ENCODE measurements at regions not wholly inside any gene's neighbourhood (a gene's known extent, or its start where the extent isn't known, plus 50 kb on each side); places are given as distances from the start of the nearest gene placed in this dataset.

GRCh38 chr15:94929282-94929681, 697.9 kb downstream of the MCTP2 start:
- Histone ChIP-seq H2BK12ac (ENCODE audit: low read depth, low read length) (no peak overlapping the region), H2BK5ac (ENCODE audit: low read depth, low read length) (no peak overlapping the region), H2AK5ac (ENCODE audit: low read depth, low read length) (no peak overlapping the region), H4K8ac (ENCODE audit: extremely low read depth, insufficient read depth, low read length) (no peak overlapping the region), H3K27me3 (replicated peaks in 1 of 4; ENCODE audit: control insufficient read depth in 3 of 4, extremely low read depth in 1 of 4, insufficient read depth in 3 of 4, low read length in 3 of 4) (no peaks in the 10 kb centered on the region), H3K9ac (replicated peaks in 1 of 4; ENCODE audit: extremely low read depth in 1 of 4, low read depth in 3 of 4, low read length in 3 of 4) (no peak overlapping the region), H3K14ac (ENCODE audit: insufficient read length) (no peak overlapping the region), H3K18ac (ENCODE audit: extremely low read depth, low read length) (no peak overlapping the region), H3K56ac (replicated peaks; ENCODE audit: insufficient read length, low read depth, low read length) (no peak overlapping the region), H3K4me3 (ENCODE audit: extremely low read depth in 1 of 4, insufficient read depth in 2 of 4, low read depth in 3 of 4, low read length in 4 of 4) (no peak overlapping the region), H2AFZ (ENCODE audit: low read length) (0 out of 2 replicates have a peak overlapping the region, but pooled peaks have one; percentile 10), H4K5ac (ENCODE audit: insufficient read length, low read depth, low read length) (no peak overlapping the region), H2BK20ac (ENCODE audit: low read length) (no peak overlapping the region), H2BK15ac (ENCODE audit: low read length) (no peak overlapping the region), H3K4ac (replicated peaks; ENCODE audit: insufficient read length, low read depth, low read length) (no peak overlapping the region), H3K4me2 (ENCODE audit: insufficient read depth in 1 of 2, low read depth in 2 of 2, low read length in 2 of 2) (no peak overlapping the region), H3K9me3 (ENCODE audit: insufficient read depth in 2 of 2, low read depth in 1 of 2, low read length in 1 of 2) (peaks cover 1 to 2% of the 10 kb centered on the region in 2 experiments; a peak in 1 of 4 replicates), H4K20me1 (replicated peaks in 1 of 2; ENCODE audit: control insufficient read depth in 1 of 2, insufficient read depth in 2 of 2, low read length in 2 of 2) (no peaks in the 10 kb centered on the region), H3K4me1 (replicated peaks in 1 of 4; ENCODE audit: control insufficient read depth in 3 of 4, insufficient read depth in 4 of 4, low read length in 3 of 4) (no peaks in the 10 kb centered on the region), H3K23ac (ENCODE audit: insufficient read length) (no peak overlapping the region), H4K91ac (replicated peaks; ENCODE audit: insufficient read length, low read length) (no peak overlapping the region), H3K36me3 (ENCODE audit: control insufficient read depth in 2 of 4, insufficient read depth in 4 of 4, low read length in 3 of 4) (no peaks in the 10 kb centered on the region), H3K23me2 (ENCODE audit: low read depth, low read length) (no peaks in the 10 kb centered on the region), H3K27ac (ENCODE audit: low read depth, low read length) (no peak overlapping the region), H3K79me1 (ENCODE audit: low read depth, low read length) (no peaks in the 10 kb centered on the region), H2BK120ac (replicated peaks; ENCODE audit: low read depth, low read length) (no peak overlapping the region), H3K79me2 (ENCODE audit: control insufficient read depth in 1 of 2, insufficient read depth in 2 of 2, low read length in 2 of 2) (no peaks in the 10 kb centered on the region)
- no peak for FAIRE-seq
- DNase-seq (ENCODE audit: low read depth in 1 of 2, low spot score in 2 of 2) = no peak
- TF ChIP-seq ZNF274 (IDR thresholded peaks at IDR 0.05; ENCODE audit: borderline replicate concordance, extremely low read depth, low read length) (no peak), GTF2F1 (IDR thresholded peaks at IDR 0.05; ENCODE audit: borderline replicate concordance, low read depth, low read length) (no peak), SRF (IDR thresholded peaks at IDR 0.05; ENCODE audit: low read depth, low read length) (no peak), KDM4A (IDR thresholded peaks at IDR 0.05; ENCODE audit: low read depth, low read length, severe bottlenecking) (no peak), TCF12 (IDR thresholded peaks at IDR 0.05; ENCODE audit: low read depth, low read length) (no peak), SP4 (IDR thresholded peaks at IDR 0.05; ENCODE audit: low read length) (no peak), SP1 (IDR thresholded peaks at IDR 0.05; ENCODE audit: low read depth, low read length) (no peak), TBP (IDR thresholded peaks at IDR 0.05; ENCODE audit: low read depth, low read length) (no peak), CBX5 (IDR thresholded peaks at IDR 0.05; ENCODE audit: low read depth, low read length) (no peak), JUND (IDR thresholded peaks at IDR 0.05; ENCODE audit: low read length) (no peak), NANOG (IDR thresholded peaks at IDR 0.05; ENCODE audit: insufficient read depth, low read depth, low read length, poor library complexity, severe bottlenecking) (no peak), TAF1 (IDR thresholded peaks at IDR 0.05; ENCODE audit: low read depth, low read length) (no peak), EGR1 (IDR thresholded peaks at IDR 0.05; ENCODE audit: borderline replicate concordance, low read depth, low read length) (no peak), KDM1A (IDR thresholded peaks at IDR 0.05; ENCODE audit: borderline replicate concordance, low read length) (no peak), FOSL1 (IDR thresholded peaks at IDR 0.05; ENCODE audit: insufficient read depth, low read depth, low read length) (no peak), HDAC6 (IDR thresholded peaks at IDR 0.05; ENCODE audit: low read depth, low read length) (no peak)
- ChIA-PET POLR2A (ENCODE audit: partially characterized antibody) (no interaction called here), CTCF (ENCODE audit: partially characterized antibody) (interaction anchor here (1.4 kb wide), 1 partner anchor 260 kb away, joined by 4 read pairs; no protein-coding TSS in a partner anchor)
- whole genome bisulfite sequencing, 2 experiments (ENCODE audit: extremely low coverage in 1 of 2, insufficient coverage in 1 of 2, insufficient read length in 1 of 2, insufficient replicate concordance in 2 of 2, low coverage in 1 of 2, low lambda C conversion rate in 2 of 2, missing lambda C conversion rate in 1 of 2) = 96% methylated on average over 3 of the region's 3 CpGs; no CpG with 5 or more reads in 1 of the 2 experiments

Data from H1 (cell line).